ENCODE measurements at regions not wholly inside any gene's neighbourhood (a gene's known extent, or its start where the extent isn't known, plus 50 kb on each side); places are given as distances from the start of the nearest gene placed in this dataset.

- TF ChIP-seq CTCF (conservative IDR thresholded peaks at IDR 0.05; ENCODE audit: low read length) (no peak), EZH2phosphoT487 (IDR thresholded peaks at IDR 0.05; ENCODE audit: borderline replicate concordance) (no peak)
These were observed 352.2 kb downstream of the ZNF521 start for GRCh38 chr18:24999650-25000267.

Data from Loucy (cell line).